Raji (cell line): ENCODE measurements at regions not wholly inside any gene's neighbourhood (a gene's known extent, or its start where the extent isn't known, plus 50 kb on each side); places are given as distances from the start of the nearest gene placed in this dataset.

Source experiments
- POLR2A ChIP-seq: IDR thresholded peaks from 2 replicates; pipeline ENCODE4 v1.6.1; 2011; ENCODE audit warnings: low read depth, low read length, control low read depth; ENCODE audit not compliant: insufficient read depth

GRCh38 chr13:91207261-91207660, 140.2 kb upstream of the MIR17HG start:
- no peak for TF ChIP-seq POLR2A

- TF ChIP-seq POLR2A: no peak
Measured at GRCh38 chr13:91211510-91211909, 136.0 kb upstream of the MIR17HG start.

- no peak for TF ChIP-seq POLR2A
Measured at GRCh38 chr13:91212231-91212630, 135.3 kb upstream of the MIR17HG start.

GRCh38 chr13:91214031-91214430, 133.5 kb upstream of the MIR17HG start:
- no peak for TF ChIP-seq POLR2A

- TF ChIP-seq POLR2A: no peak
Measured at GRCh38 chr13:91216928-91217700, 130.4 kb upstream of the MIR17HG start.

GRCh38 chr13:91219201-91219600, 128.3 kb upstream of the MIR17HG start:
- TF ChIP-seq POLR2A: no peak

- no peak for TF ChIP-seq POLR2A
Measured at GRCh38 chr13:91220872-91221271, 126.6 kb upstream of the MIR17HG start.

- no peak for TF ChIP-seq POLR2A
Measured at GRCh38 chr13:91228108-91228507, 119.4 kb upstream of the MIR17HG start.

GRCh38 chr13:91228940-91229339, 118.5 kb upstream of the MIR17HG start:
- TF ChIP-seq POLR2A: no peak

- TF ChIP-seq POLR2A: no peak
Measured at GRCh38 chr13:91232716-91233115, 114.8 kb upstream of the MIR17HG start.

GRCh38 chr13:91233291-91233690, 114.2 kb upstream of the MIR17HG start:
- TF ChIP-seq POLR2A: no peak

- TF ChIP-seq POLR2A: no peak
Measured at GRCh38 chr13:91236182-91236581, 111.3 kb upstream of the MIR17HG start.

GRCh38 chr13:91236921-91237320, 110.6 kb upstream of the MIR17HG start:
- TF ChIP-seq POLR2A: no peak

GRCh38 chr13:91238036-91238435, 109.5 kb upstream of the MIR17HG start:
- no peak for TF ChIP-seq POLR2A

GRCh38 chr13:91240341-91240740, 107.1 kb upstream of the MIR17HG start:
- TF ChIP-seq POLR2A: no peak

- TF ChIP-seq POLR2A: no peak
Measured at GRCh38 chr13:91241221-91241933, 106.1 kb upstream of the MIR17HG start.
